OCI-LY3 (cell line): ENCODE measurements at regions not wholly inside any gene's neighbourhood (a gene's known extent, or its start where the extent isn't known, plus 50 kb on each side); places are given as distances from the start of the nearest gene placed in this dataset.

Experiments used
- H2AFZ ChIP-seq: fragments of 200-600, 300-600 bp; shearing (Covaris generic); 2 replicates; pipeline ENCODE4 v1.6.0; 2014; ENCODE audit warnings: antibody characterized with exemption, low read depth, low read length
- H3K27ac ChIP-seq: fragments of 200-600, 300-600 bp; sonication (generic); 2 replicates; pipeline ENCODE4 v1.5.1; 2014; ENCODE audit warnings: mild to moderate bottlenecking, low read length, moderate library complexity, mixed read lengths
- H3K27me3 ChIP-seq: fragments of 200-600, 300-600 bp; sonication (generic); 2 replicates; pipeline ENCODE4 v1.6.1; 2014; ENCODE audit warnings: low read depth, low read length, mixed read lengths
- H3K36me3 ChIP-seq: fragments of 200-600, 300-600 bp; sonication (generic); replicated peaks from 2 replicates; pipeline ENCODE3; 2014; ENCODE audit warnings: low read depth, low read length, mixed read lengths
- H3K4me1 ChIP-seq: fragments of 300-600, 200-600 bp; sonication (generic); 2 replicates; pipeline ENCODE4 v1.6.1; 2014; ENCODE audit warnings: low read length, mixed read lengths
- H3K4me2 ChIP-seq: fragments of 200-600, 300-600 bp; sonication (generic); 2 replicates; pipeline ENCODE4 v1.6.1; 2014; ENCODE audit warnings: low read length, mixed read lengths
- H3K4me3 ChIP-seq: fragments of 300-600, 200-600 bp; sonication (generic); 2 replicates; pipeline ENCODE4 v1.5.1; 2014; ENCODE audit warnings: antibody characterized with exemption, mild to moderate bottlenecking, low read length, moderate library complexity
- H3K79me2 ChIP-seq: fragments of 300-600, 200-600 bp; shearing (Covaris generic); 2 replicates; pipeline ENCODE4 v1.6.1; 2014; ENCODE audit warnings: mild to moderate bottlenecking, low read length, mixed read lengths
- H3K9ac ChIP-seq: fragments of 300-600, 200-600 bp; shearing (Covaris generic); 2 replicates; pipeline ENCODE4 v1.6.0; 2014; ENCODE audit warnings: mild to moderate bottlenecking, low read length, moderate library complexity
- H3K9me3 ChIP-seq: fragments of 200-600, 300-600 bp; shearing (Covaris generic); 2 replicates; pipeline ENCODE4 v1.6.1; 2014; ENCODE audit warnings: low read length, mixed read lengths; ENCODE audit not compliant: insufficient read depth
- H4K20me1 ChIP-seq: fragments of 200-600, 300-600 bp; sonication (generic); 2 replicates; pipeline ENCODE4 v1.6.1; 2016; ENCODE audit warnings: low read length, mixed read lengths; ENCODE audit not compliant: insufficient read depth
- CTCF ChIP-seq: fragments of 200-600, 300-600 bp; sonication (generic); IDR thresholded peaks from 2 replicates; pipeline ENCODE4 v1.5.1; 2014; ENCODE audit warnings: antibody characterized with exemption, low read length, low read depth
- EZH2phosphoT487 ChIP-seq: fragments of 200-600 bp; shearing (Covaris generic); IDR thresholded peaks from 2 replicates; pipeline ENCODE4 v1.6.1; 2018; ENCODE audit warnings: antibody characterized with exemption, mixed run types, low read depth

- H3K79me2 ChIP-seq = no peaks in the 10 kb centered on the region
- no peak overlapping the region for H3K27ac ChIP-seq
- no peaks in the 10 kb centered on the region for H3K27me3 ChIP-seq
- no peak overlapping the region for H3K4me2 ChIP-seq
- TF ChIP-seq CTCF (no peak), EZH2phosphoT487 (no peak)
- no peaks in the 10 kb centered on the region for H4K20me1 ChIP-seq
- no peaks in the 10 kb centered on the region for H3K36me3 ChIP-seq
- H3K4me3 ChIP-seq = no peak overlapping the region
- H3K9me3 ChIP-seq = no peaks in the 10 kb centered on the region
- no peaks in the 10 kb centered on the region for H3K4me1 ChIP-seq
- no peak overlapping the region for H2AFZ ChIP-seq
- no peak overlapping the region for H3K9ac ChIP-seq
These were observed 151.1 kb upstream of the PPP2R2D start for GRCh38 chr10:131749767-131750142.

GRCh38 chr10:131750171-131750895 lies 150.5 kb upstream of the PPP2R2D start:
- no peak overlapping the region for H3K4me3 ChIP-seq
- H3K9ac ChIP-seq = no peak overlapping the region
- H3K4me1 ChIP-seq = no peaks in the 10 kb centered on the region
- no peak overlapping the region for H3K27ac ChIP-seq
- no peaks in the 10 kb centered on the region for H3K79me2 ChIP-seq
- H3K9me3 ChIP-seq = no peaks in the 10 kb centered on the region
- no peaks in the 10 kb centered on the region for H3K36me3 ChIP-seq
- H3K4me2 ChIP-seq = no peak overlapping the region
- no peaks in the 10 kb centered on the region for H3K27me3 ChIP-seq
- TF ChIP-seq EZH2phosphoT487 = no peak
- no peak for TF ChIP-seq CTCF
- no peak overlapping the region for H2AFZ ChIP-seq
- no peaks in the 10 kb centered on the region for H4K20me1 ChIP-seq

GRCh38 chr10:131750973-131751826 lies 149.6 kb upstream of the PPP2R2D start:
- H3K9me3 ChIP-seq = no peaks in the 10 kb centered on the region
- no peaks in the 10 kb centered on the region for H3K4me1 ChIP-seq
- no peak overlapping the region for H3K9ac ChIP-seq
- H3K27me3 ChIP-seq = no peaks in the 10 kb centered on the region
- H2AFZ ChIP-seq = no peak overlapping the region
- H3K79me2 ChIP-seq = no peaks in the 10 kb centered on the region
- no peak overlapping the region for H3K4me3 ChIP-seq
- no peaks in the 10 kb centered on the region for H4K20me1 ChIP-seq
- TF ChIP-seq EZH2phosphoT487 (no peak), CTCF (no peak)
- no peaks in the 10 kb centered on the region for H3K36me3 ChIP-seq
- H3K4me2 ChIP-seq = no peak overlapping the region
- H3K27ac ChIP-seq = no peak overlapping the region
